ENCODE measurements at regions not wholly inside any gene's neighbourhood (a gene's known extent, or its start where the extent isn't known, plus 50 kb on each side); places are given as distances from the start of the nearest gene placed in this dataset.

GRCh38 chr1:185595835-185596667 lies 138.1 kb upstream of the HMCN1 start:
- H3K27ac ChIP-seq: no peak overlapping the region
- H3K4me1 ChIP-seq: no peaks in the 10 kb centered on the region
- no peaks in the 10 kb centered on the region for H3K27me3 ChIP-seq
- H3K36me3 ChIP-seq: no peaks in the 10 kb centered on the region
- TF ChIP-seq CTCF (IDR thresholded peaks at IDR 0.05): peak in 2 of 4 experiments; percentile 27 to 31
- TF ChIP-seq POLR2A (IDR thresholded peaks at IDR 0.05): no peak
- DNase-seq: no peak
- WGBS, 2 donors: 45 to 67% methylated on average over 3 of the region's 3 CpGs
- no peaks in the 10 kb centered on the region for H3K9me3 ChIP-seq
- intact Hi-C loops (cut with DNase I): no loop called here
- no peak overlapping the region for H3K4me3 ChIP-seq

GRCh38 chr1:185594786-185595410 lies 139.3 kb upstream of the HMCN1 start:
- 86 to 89% methylated on average over 3 of the region's 3 CpGs for WGBS, 2 donors
- no peaks in the 10 kb centered on the region for H3K36me3 ChIP-seq
- H3K27ac ChIP-seq: no peak overlapping the region
- intact Hi-C loops (cut with DNase I): no loop called here
- no peak overlapping the region for H3K4me3 ChIP-seq
- TF ChIP-seq CTCF (IDR thresholded peaks at IDR 0.05) (no peak), POLR2AphosphoS5 (IDR thresholded peaks at IDR 0.05) (no peak), EP300 (IDR thresholded peaks at IDR 0.05) (no peak), POLR2A (IDR thresholded peaks at IDR 0.05) (no peak)
- no peaks in the 10 kb centered on the region for H3K4me1 ChIP-seq
- no peaks in the 10 kb centered on the region for H3K9me3 ChIP-seq
- no peaks in the 10 kb centered on the region for H3K27me3 ChIP-seq
- DNase-seq: no peak

GRCh38 chr1:185593271-185593670 lies 140.9 kb upstream of the HMCN1 start:
- H3K27ac ChIP-seq: no peak overlapping the region
- DNase-seq: no peak
- 39 to 53% methylated on average over 1 of the region's 1 CpG for WGBS, 2 donors

GRCh38 chr1:185585770-185586169 lies 148.4 kb upstream of the HMCN1 start:
- H3K36me3 ChIP-seq: no peaks in the 10 kb centered on the region
- H3K9me3 ChIP-seq: peaks cover 0 to 11% (median 2%) of the 10 kb centered on the region in 4 donors
- no peak for DNase-seq
- H3K27me3 ChIP-seq: no peaks in the 10 kb centered on the region
- intact Hi-C loops (cut with DNase I): no loop called here
- TF ChIP-seq POLR2AphosphoS5 (IDR thresholded peaks at IDR 0.05): no peak
- no peak for TF ChIP-seq POLR2A (IDR thresholded peaks at IDR 0.05)
- TF ChIP-seq EP300 (IDR thresholded peaks at IDR 0.05): no peak
- no peak for TF ChIP-seq CTCF (IDR thresholded peaks at IDR 0.05)
- H3K27ac ChIP-seq: no peak overlapping the region
- WGBS, 2 donors: 52 to 77% methylated on average over 8 of the region's 8 CpGs
- H3K4me3 ChIP-seq: no peak overlapping the region
- H3K4me1 ChIP-seq: no peaks in the 10 kb centered on the region

More at GRCh38 chr1:185593271-185593670, 140.9 kb upstream of the HMCN1 start:
- Histone ChIP-seq H3K36me3 (no peaks in the 10 kb centered on the region), H3K9me3 (no peaks in the 10 kb centered on the region), H3K27me3 (no peaks in the 10 kb centered on the region), H3K4me3 (no peak overlapping the region), H3K4me1 (no peaks in the 10 kb centered on the region)
- TF ChIP-seq EP300 (IDR thresholded peaks at IDR 0.05) (no peak), POLR2AphosphoS5 (IDR thresholded peaks at IDR 0.05) (no peak), POLR2A (IDR thresholded peaks at IDR 0.05) (no peak), CTCF (IDR thresholded peaks at IDR 0.05) (no peak)
- intact Hi-C loops (cut with DNase I): no loop called here

Measured in sigmoid colon (tissue), 6 donors.